ENCODE measurements at regions not wholly inside any gene's neighbourhood (a gene's known extent, or its start where the extent isn't known, plus 50 kb on each side); places are given as distances from the start of the nearest gene placed in this dataset.

- H3K27me3 ChIP-seq (ENCODE audit: insufficient read depth, low read length), result no peaks in the 10 kb centered on the region
- no peaks in the 10 kb centered on the region for H3F3A ChIP-seq (ENCODE audit: insufficient read depth, low read length)
- no peaks in the 10 kb centered on the region for H4K20me1 ChIP-seq (ENCODE audit: insufficient read depth, low read length)
- no peak overlapping the region for H3K4me2 ChIP-seq (ENCODE audit: low read length)
- H3K9me3 ChIP-seq (ENCODE audit: low read length), result no peaks in the 10 kb centered on the region
- H3K4me3 ChIP-seq (ENCODE audit: low read depth, low read length, poor library complexity, severe bottlenecking), result no peak overlapping the region
- no peak overlapping the region for H3K27ac ChIP-seq (ENCODE audit: low read depth, low read length, poor library complexity, severe bottlenecking)
- H3K36me3 ChIP-seq (ENCODE audit: insufficient read depth, low read length), result no peaks in the 10 kb centered on the region
- H2AFZ ChIP-seq (ENCODE audit: low read length), result no peak overlapping the region
- H3K9me2 ChIP-seq (ENCODE audit: low read depth, low read length), result no peaks in the 10 kb centered on the region
- no peaks in the 10 kb centered on the region for H3K79me2 ChIP-seq (ENCODE audit: insufficient read depth, low read length)
- no peak for TF ChIP-seq EZH2 (IDR thresholded peaks at IDR 0.05; ENCODE audit: borderline replicate concordance, low read length)
- TF ChIP-seq CTCF (IDR thresholded peaks at IDR 0.05; ENCODE audit: low read length), result no peak
- no peak overlapping the region for H3K9ac ChIP-seq (ENCODE audit: low read length)
- no peaks in the 10 kb centered on the region for H3K4me1 ChIP-seq (ENCODE audit: insufficient read depth, low read length, severe bottlenecking)
Measured at GRCh38 chr9:120078112-120078511, 501.9 kb downstream of the CDK5RAP2 start.

GRCh38 chr9:120071760-120072159 lies 508.2 kb downstream of the CDK5RAP2 start:
- H3K9me3 ChIP-seq (ENCODE audit: low read length), result no peaks in the 10 kb centered on the region
- TF ChIP-seq EZH2 (IDR thresholded peaks at IDR 0.05; ENCODE audit: borderline replicate concordance, low read length) (no peak), CTCF (IDR thresholded peaks at IDR 0.05; ENCODE audit: low read length) (no peak)
- H3K4me1 ChIP-seq (ENCODE audit: insufficient read depth, low read length, severe bottlenecking), result no peaks in the 10 kb centered on the region
- H3F3A ChIP-seq (ENCODE audit: insufficient read depth, low read length), result no peaks in the 10 kb centered on the region
- no peak overlapping the region for H3K9ac ChIP-seq (ENCODE audit: low read length)
- H3K27ac ChIP-seq (ENCODE audit: low read depth, low read length, poor library complexity, severe bottlenecking), result no peak overlapping the region
- no peaks in the 10 kb centered on the region for H3K9me2 ChIP-seq (ENCODE audit: low read depth, low read length)
- H3K79me2 ChIP-seq (ENCODE audit: insufficient read depth, low read length), result no peaks in the 10 kb centered on the region
- H3K4me2 ChIP-seq (ENCODE audit: low read length), result no peak overlapping the region
- H3K4me3 ChIP-seq (ENCODE audit: low read depth, low read length, poor library complexity, severe bottlenecking), result no peak overlapping the region
- H4K20me1 ChIP-seq (ENCODE audit: insufficient read depth, low read length), result no peaks in the 10 kb centered on the region
- H2AFZ ChIP-seq (ENCODE audit: low read length), result no peak overlapping the region
- no peaks in the 10 kb centered on the region for H3K27me3 ChIP-seq (ENCODE audit: insufficient read depth, low read length)
- no peaks in the 10 kb centered on the region for H3K36me3 ChIP-seq (ENCODE audit: insufficient read depth, low read length)

GRCh38 chr9:120066315-120066714 lies 513.7 kb downstream of the CDK5RAP2 start:
- Histone ChIP-seq H3K4me1 (ENCODE audit: insufficient read depth, low read length, severe bottlenecking) (no peaks in the 10 kb centered on the region), H3K36me3 (ENCODE audit: insufficient read depth, low read length) (no peaks in the 10 kb centered on the region), H3K79me2 (ENCODE audit: insufficient read depth, low read length) (no peaks in the 10 kb centered on the region), H3K9ac (ENCODE audit: low read length) (no peak overlapping the region), H3K4me2 (ENCODE audit: low read length) (no peak overlapping the region), H2AFZ (ENCODE audit: low read length) (no peak overlapping the region), H3F3A (ENCODE audit: insufficient read depth, low read length) (no peaks in the 10 kb centered on the region), H3K27ac (ENCODE audit: low read depth, low read length, poor library complexity, severe bottlenecking) (no peak overlapping the region), H4K20me1 (ENCODE audit: insufficient read depth, low read length) (no peaks in the 10 kb centered on the region), H3K27me3 (ENCODE audit: insufficient read depth, low read length) (no peaks in the 10 kb centered on the region), H3K9me3 (ENCODE audit: low read length) (no peaks in the 10 kb centered on the region), H3K9me2 (ENCODE audit: low read depth, low read length) (no peaks in the 10 kb centered on the region), H3K4me3 (ENCODE audit: low read depth, low read length, poor library complexity, severe bottlenecking) (no peak overlapping the region)
- TF ChIP-seq CTCF (IDR thresholded peaks at IDR 0.05; ENCODE audit: low read length), result no peak
- TF ChIP-seq EZH2 (IDR thresholded peaks at IDR 0.05; ENCODE audit: borderline replicate concordance, low read length), result no peak

Data from OCI-LY1 (cell line).